Pulmonary artery endothelial cell (primary cell): ENCODE measurements at regions not wholly inside any gene's neighbourhood (a gene's known extent, or its start where the extent isn't known, plus 50 kb on each side); places are given as distances from the start of the nearest gene placed in this dataset.

ENCODE experiments used
- DNase-seq: peaks from one replicate; pipeline ENCODE4 v3.0.0-alpha.2; 2011; ENCODE audit warnings: low read depth, low spot score

DNA sequence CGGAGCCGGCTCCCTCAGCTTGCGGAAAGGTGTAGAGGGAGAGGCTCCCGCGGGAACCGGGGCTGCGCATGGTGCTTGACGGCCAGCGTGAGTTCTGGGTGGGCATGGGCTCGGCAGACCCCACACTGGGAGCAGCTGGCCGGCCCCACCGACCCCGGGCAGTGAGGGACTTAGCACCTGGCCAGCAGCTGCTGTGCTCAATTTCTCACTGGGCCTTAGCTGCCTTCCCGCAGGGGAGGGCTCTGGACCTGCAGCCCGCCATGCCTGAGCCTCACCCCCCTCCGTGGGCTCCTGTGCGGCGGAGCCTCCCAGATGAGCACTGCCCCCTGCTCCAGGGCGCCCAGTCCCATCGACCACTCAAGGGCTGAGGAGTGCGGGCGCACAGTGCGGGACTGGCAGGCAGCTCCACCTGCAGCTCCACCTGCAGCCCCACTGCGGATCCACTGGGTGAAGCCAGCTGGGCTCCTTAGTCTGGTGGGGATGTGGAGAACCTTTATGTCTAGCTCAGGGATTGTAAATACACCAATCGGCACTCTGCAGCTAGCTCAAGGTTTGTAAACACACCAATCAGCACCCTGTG lies 1141.8 kb downstream of the PCDH17 start:
- no peak for DNase-seq

DNA sequence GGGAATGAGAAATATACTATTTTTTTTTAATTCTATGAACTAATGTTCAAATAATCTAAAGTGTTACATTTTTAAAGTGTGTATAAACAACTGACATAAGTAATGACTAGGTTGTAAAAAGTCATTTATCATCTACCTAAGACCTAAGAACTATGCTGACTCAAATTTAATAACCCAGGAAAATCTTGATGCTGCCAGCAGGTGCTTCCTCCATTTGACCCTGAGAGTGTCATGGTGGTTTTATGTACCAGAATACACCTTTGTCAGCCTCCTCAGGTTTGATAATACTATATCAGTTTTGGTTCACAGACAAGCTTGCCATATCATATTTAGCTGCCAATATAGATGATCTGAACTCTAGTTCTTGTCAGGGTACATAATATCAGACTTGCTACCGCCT lies 1151.2 kb downstream of the PCDH17 start:
- DNase-seq = no peak

DNA sequence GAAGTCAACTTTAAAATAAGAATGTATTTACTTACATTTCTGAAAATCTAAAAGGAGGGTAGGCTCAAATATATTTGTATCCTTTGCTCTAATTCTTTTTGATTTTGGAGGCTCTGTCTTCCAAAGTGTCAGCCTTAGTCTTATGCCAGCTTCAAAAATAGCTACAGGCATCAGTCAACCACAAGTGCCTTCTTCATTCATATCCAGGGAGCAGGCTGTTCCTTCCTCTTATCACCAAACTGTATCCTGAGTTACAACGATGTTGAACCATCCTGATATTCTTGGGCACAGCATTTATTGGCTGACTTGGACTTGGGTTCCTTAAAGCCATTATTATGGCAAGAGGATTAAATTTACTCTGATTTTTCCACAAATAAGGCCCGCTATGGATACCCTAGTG lies 1161.3 kb downstream of the PCDH17 start:
- no peak for DNase-seq

DNA sequence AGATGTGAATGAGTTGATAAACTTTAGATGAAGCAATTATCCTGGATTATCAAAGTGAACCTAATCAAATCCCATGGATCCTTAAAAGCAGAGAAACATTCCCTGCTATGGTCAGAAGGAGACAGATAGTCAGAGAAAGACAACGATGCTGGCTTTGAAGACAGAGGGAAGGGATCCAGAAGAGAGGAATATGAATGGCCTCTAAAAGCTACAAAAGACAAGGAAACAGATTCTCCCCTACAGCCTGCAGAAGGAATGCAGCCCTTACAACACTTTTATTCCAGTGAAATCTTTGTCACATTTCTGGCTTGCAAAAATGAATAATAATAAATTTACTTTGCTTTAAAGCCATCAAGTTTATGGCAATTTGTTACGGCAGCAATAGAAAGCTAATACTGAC lies 1164.2 kb downstream of the PCDH17 start:
- no peak for DNase-seq

DNA sequence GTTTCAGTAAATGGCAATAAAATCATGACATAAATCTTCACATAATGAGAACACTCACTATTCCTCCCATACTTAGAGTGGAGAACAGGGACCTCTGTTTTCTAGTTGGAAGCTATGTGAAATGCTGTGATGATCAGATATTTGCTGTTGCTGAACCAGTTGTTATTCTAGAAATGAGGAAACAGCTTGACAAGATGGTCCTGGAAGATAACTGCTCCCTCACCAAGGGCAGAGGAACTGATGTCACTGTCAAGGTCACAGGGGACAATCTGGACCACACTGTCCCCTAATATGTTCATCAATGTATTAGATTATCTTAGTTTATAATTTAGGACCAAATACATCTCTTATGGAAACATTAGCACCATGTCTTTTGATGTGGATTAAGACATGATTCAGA lies 1173.3 kb downstream of the PCDH17 start:
- no peak for DNase-seq

DNA sequence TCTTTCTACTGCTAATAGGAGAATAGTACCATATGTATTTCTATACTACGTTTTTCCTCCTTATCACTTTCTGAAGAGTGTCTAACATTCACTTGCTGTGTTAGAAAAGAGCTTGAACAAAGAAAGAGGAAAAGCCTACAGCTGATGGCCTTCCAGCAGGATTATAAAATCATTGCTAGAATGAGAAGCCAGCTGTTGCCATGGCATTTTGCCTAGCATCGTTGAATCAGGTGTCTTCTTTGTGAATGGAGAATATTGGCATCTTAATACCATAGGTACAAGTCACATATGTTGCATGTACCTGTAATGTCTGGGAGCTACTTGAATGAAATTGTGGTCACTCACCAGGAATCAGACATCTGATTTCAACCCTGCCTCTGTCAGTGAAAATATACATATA lies 1174.9 kb downstream of the PCDH17 start:
- DNase-seq = no peak

DNA sequence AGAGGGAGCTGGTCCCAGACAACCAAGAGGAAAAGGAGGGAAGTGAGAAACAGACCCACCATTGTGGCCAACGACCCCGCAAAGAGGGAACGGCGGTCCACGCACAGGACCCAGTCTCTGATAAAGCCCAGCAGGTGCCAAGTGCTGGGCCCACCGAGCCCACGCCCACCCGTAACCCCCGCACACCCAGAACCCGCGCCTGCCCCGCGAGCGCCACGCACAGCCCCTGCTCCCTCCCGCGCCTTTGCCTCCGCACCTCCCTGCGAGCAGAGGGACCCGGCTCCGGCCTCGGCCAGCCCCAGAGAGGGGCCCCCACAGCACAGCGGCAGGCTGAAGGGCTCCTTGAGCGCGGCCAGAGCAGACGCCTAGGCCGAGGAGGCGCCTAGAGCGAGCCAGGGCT lies 1192.2 kb downstream of the PCDH17 start:
- DNase-seq = no peak

DNA sequence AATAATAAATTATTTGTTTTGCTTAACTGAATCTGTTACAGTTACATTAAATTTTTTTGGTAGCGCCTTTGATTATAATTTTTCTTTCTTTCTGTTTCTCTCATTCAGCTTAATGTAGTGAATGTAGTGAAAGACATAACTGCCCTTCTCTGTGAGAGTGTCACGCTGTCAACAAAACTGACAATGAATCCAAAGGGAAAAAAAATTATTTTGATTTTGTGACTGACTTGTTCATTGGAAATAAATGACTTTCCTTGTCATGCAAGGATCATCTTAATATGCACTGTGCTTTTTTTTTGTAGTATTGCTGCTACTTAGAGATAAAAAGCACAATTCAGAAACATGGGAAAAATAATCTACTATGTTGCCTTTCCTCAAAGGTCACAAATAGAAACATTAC lies 1196.4 kb downstream of the PCDH17 start:
- no peak for DNase-seq

DNA sequence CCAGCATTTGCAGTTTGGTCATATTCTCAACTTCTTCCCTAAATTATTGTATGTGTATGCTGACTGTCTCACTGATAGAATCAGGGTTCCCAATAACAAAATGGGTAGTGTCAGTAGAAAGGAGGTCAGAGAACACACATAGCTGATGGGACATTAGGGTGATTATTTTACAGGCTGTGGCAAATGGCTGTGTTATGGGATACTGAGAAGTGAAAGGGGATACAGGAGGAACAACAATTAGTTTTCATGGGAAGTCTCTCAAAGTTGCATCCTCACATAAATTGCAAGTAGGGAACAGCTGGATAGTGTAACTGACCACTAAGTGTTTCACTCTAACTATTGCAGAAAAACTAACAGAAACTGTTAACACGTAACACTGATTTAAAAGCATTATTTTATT lies 1199.3 kb downstream of the PCDH17 start:
- no peak for DNase-seq

DNA sequence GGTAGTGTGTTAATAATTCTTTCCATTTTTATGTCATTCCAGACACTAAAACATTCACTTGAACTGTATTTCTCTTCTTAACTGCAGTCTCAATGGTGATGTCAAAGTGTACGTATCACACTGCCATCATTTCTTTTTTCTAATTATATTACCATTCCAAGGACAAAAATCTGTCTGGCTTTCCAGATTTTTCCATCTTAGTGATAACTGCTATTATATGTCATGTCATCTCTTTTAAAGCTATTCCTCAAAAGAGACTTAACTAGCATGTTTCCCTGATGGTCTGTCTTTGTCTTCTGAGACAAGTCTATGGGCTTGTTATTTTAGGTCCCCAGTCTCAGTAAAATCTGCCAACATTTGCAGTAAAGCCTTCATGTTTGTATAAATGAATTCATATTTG lies 1207.1 kb downstream of the PCDH17 start:
- DNase-seq = no peak

DNA sequence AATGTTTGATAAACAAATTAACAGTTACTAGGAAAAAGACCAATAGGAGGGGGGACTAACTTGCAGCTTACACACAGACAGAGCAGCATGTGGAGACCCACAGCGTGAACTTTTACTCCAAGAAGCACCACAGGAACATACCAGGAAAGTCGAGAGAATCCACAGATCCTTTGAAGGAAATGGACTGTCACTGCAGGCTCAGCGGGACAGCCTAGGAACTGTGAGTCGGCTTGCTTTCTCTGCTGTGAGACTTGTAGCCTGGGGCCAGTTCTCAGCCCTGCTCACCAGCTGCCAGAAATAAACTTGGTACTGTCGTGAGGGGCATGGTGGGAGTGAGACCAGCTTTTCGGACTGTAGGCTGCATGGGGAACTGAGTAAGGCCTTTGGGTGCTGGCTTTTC lies 1211.5 kb downstream of the PCDH17 start:
- DNase-seq = no peak

DNA sequence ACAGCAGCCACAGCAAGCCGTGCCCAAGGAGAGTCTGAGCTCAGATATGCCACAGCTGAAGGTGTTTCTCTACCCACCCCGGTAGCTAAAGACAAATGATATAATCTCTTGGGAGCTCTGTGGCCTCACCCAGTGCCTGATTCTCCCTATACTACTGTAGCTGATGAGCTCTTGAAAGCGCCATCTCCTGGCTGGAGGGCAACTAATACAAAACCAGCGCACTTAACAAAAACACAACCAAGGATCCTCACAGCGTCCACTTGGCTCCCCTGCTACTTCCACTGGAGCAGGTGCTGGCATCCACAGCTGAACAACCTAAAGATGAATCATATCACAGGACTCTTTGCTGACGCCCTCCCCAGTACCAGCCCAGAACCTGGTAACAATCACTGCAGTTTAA lies 1212.0 kb downstream of the PCDH17 start:
- DNase-seq = no peak

DNA sequence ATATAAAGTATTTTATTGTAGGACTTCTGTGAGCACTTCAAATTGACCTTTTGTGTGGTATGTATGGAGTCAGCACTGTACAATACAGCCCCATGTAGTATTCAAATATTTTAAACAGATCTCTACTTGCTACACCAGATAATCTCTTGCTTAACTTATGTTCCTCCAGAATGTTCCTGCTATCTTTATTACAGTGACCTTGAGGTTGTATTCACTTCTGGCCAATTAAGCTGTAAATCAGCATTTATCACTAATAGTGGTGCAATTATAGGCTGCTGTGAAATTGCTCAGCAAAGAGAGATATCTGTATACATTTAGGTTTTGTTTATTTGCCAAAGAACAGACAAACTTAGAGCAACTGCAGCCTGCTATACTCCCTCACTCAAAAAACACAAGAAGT lies 1218.6 kb downstream of the PCDH17 start:
- no peak for DNase-seq

DNA sequence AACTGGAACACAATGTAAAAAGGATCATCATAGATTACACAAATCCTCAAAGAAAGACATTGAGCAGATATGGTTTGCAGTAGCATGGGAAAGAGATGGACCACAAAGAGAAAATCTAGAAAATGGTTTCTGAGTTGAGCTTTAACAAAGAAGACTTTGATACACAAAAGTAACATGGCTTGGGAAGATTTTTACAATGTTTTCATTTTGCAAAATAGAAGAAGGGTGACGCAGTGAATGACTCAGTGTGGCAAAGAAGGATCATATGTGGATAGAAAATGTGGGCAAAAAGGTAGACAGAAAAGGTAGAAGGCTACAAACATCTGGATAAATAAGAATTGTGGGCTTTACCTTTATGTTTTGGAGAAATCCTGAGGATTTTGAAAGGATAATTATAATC lies 1220.5 kb downstream of the PCDH17 start:
- DNase-seq = no peak

DNA sequence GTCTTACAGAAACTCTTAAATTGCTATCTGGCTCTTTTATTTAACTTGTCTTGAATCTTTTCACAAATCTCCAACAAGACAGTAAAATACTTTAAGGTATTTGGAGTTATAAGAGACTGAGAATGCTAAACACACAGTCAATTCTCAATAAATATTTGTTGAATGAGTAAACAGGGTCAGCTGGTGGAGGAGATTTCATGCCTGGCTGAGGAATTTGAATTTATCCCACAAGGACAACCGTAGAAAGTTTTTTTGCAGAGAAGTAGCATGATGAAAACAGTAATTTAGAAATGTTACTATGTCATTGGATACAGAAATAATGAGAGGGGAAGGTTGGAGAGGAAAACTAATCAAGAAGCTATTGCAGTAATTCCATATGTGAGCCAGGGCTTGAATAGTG lies 1223.7 kb downstream of the PCDH17 start:
- DNase-seq = no peak

DNA sequence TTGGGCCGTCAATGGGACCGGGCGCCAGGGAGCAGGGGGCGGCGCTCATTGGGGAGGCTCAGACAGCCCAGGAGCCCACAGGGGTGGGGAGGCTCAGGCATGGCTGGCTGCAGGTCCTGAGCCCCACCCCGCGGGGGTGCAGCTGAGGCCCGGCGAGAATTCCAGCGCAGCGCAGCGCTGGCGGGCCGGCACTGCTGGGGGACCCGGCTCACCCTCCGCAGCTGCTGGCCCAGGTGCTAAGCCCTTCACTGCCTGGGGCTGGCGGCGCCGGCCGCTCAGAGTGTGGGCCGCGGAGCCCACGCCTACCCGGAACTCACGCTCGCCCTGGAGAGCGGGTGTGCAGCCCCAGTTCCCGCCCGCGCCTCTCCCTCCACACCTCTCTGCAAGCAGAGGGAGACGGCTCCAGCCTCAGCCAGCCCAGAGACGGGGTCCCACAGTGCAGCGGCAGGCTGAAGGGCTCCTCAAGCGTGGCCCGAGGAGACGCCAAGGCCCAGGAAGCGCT lies 1227.4 kb downstream of the PCDH17 start:
- no peak for DNase-seq

DNA sequence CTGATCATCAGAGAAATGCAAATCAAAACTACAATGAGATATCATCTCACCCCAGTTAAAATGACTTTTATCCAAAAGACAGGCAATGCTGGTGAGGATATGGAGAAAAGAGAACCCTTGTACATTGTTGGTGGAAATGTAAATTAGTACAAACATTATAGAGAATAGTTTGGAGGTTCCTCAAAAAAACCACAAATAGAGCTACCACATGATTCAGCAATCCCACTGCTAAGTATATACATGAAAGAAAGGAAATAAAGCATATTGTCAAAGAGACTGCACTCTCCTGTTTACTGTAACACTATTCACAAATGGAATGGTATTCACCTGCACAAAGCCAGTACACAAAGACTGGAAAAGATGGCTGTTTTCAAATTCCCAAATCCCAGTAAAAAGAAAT lies 1233.7 kb downstream of the PCDH17 start:
- no peak for DNase-seq

DNA sequence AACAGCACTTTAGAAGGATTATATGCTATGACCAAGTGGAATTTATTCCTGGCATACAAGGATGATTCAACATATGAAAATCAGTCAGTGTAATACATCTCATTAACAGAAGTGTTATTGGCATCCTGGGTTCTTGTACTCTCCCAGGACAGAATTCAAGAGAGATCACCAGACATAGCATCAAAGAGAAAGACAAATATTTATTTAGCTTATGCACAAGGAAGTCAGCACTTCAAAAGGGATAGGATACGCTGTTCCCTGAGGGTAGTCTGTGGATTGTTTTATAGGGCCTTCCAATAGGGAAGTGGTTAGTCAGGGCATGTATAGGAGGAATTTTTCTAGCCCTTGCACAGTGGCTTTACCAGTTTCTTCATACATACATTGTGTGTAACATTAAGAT lies 1238.0 kb downstream of the PCDH17 start:
- no peak for DNase-seq

DNA sequence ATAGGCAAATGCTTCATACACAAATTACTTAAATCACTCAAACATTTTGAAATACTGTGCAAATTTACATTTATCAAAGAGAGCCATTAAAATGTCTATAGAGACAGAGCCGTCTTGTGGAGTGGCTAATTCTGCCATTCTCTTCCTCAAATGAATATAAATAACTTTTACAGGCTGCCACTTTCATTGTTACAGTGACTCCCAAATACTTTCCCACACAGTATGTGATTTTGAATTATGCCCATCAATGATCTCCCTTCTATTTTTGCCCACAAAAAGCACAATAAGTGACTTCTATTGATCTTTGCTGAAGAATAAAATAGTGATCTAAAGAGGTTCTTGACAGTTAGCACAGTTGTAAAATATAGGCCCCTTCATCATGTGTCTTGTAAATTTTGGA lies 1244.9 kb downstream of the PCDH17 start:
- DNase-seq = no peak

DNA sequence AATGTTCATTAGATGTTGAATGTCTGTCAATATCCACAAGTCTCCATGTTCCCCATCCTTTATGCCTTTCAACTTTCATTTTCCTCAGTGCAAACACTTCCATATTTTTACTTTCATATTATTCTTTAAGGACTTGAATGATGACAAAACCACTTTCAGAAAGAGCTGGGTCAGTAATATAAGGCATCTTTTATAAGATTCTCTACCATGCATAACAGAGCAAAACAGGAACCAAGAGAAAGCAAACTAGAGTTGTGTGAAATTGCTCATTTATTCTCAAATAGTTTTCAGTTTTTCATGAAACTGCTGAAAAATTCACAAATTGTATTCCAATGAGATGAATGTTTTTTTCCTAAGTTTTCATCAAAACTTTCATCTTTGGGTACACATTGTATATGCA lies 1247.6 kb downstream of the PCDH17 start:
- DNase-seq = no peak

DNA sequence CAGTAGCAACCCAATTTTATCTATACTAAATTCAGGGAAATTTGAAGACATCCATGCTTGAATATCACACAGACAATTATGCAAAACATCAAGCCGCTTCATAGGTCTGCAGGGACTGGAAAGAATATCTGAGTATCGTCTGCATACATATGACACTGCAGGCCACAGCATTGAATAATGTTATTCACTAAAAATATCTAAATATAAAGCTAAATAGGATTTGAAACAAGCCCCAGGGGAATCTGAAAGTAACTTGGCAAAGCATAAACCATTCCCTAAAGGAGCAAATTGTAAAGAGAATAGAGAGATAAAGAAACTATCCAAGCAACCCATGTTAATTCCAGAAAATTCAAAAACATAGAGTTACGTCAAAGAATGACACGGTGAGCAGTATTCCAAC lies 1251.0 kb downstream of the PCDH17 start:
- no peak for DNase-seq

DNA sequence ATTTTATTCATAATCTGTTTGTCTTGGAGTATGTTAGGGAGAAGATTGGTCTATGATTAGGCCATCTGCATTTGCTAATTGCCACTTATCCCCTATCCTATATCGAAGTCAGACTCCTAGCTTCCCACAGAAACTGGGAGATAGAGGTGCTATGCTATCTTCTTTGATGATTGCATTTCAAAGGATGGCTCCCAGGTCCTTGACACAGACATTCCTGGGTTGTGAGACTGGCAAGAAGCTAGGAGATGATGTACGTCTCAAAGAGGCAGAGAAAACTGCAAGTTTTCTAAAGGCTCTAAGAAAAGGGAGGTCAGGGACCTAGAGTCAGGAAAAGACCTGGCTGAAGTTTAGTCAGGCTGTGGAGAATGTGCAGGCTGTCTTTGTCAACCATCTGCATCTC lies 1251.9 kb downstream of the PCDH17 start:
- DNase-seq = no peak

DNA sequence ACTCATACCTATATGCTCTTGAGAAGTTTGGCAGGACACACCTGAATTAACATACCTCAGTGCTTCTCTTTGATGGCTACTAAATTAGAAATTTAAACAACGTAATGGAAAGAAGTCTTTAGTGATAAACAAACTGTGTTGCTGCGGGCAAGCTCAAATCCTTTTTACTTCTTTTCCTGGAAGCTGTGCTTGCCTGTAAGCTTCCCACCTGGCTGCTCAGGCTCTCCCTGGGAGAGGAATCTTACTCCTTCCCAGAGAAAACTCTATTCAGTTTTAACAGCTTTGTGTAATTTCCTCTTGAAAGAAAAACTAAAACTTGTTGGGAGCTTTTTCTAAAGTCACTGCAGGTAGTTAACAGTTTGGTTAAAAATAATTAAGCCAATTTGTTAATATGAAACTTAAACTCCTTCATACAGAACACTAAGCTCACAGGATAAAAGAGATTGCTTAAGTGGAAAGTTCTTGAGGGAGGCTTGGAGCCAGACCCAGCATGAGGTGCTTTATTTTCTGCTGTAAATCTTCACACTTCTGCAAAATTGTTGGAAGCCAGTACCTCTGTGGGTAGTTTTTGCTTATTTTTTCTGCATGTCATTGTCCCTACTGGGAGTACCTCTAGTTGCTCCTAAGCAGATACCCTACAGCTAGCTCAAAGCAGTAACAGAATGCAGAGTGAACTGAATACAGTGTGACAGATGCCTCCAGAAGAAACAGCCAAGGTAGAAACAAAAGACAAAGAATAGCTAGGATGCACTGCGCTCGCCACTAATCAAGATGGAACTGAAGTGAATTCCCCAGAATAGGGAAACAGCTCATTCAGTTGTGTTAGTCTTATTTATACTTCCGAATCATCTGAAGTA lies 1253.0 kb downstream of the PCDH17 start:
- DNase-seq = no peak
